ENCODE measurements at regions not wholly inside any gene's neighbourhood (a gene's known extent, or its start where the extent isn't known, plus 50 kb on each side); places are given as distances from the start of the nearest gene placed in this dataset.

- TF ChIP-seq CTCF (conservative IDR thresholded peaks at IDR 0.05; ENCODE audit: low read depth, low read length) (no peak), RAD21 (IDR thresholded peaks at IDR 0.05; ENCODE audit: low read length) (no peak), CEBPB (IDR thresholded peaks at IDR 0.05; ENCODE audit: low read depth, low read length) (no peak), POLR2A (IDR thresholded peaks at IDR 0.05; ENCODE audit: low read depth, low read length) (no peak), MAZ (IDR thresholded peaks at IDR 0.05; ENCODE audit: borderline replicate concordance, low read depth, low read length) (no peak), ELK1 (IDR thresholded peaks at IDR 0.05; ENCODE audit: borderline replicate concordance, low read depth, low read length) (no peak), NFE2L2 (IDR thresholded peaks at IDR 0.05; ENCODE audit: low read depth, low read length) (no peak), BHLHE40 (IDR thresholded peaks at IDR 0.05; ENCODE audit: low read depth, low read length) (no peak), FOS (IDR thresholded peaks at IDR 0.05; ENCODE audit: low read depth, low read length) (no peak), SMC3 (IDR thresholded peaks at IDR 0.05; ENCODE audit: low read depth, low read length) (no peak), RFX5 (IDR thresholded peaks at IDR 0.05; ENCODE audit: low read depth, low read length) (no peak)
Observed at GRCh38 chr3:190983875-190984274, 121.4 kb upstream of the GMNC start.

All from IMR-90 (cell line).